Loucy (cell line): ENCODE measurements at regions not wholly inside any gene's neighbourhood (a gene's known extent, or its start where the extent isn't known, plus 50 kb on each side); places are given as distances from the start of the nearest gene placed in this dataset.

ENCODE experiments used
- H2AFZ ChIP-seq: fragments of 200-600 bp; sonication (generic); 2 replicates; pipeline ENCODE4 v1.6.0; 2016; ENCODE audit warnings: antibody characterized with exemption, mild to moderate bottlenecking, low read length, moderate library complexity
- H3F3A ChIP-seq: fragments of 200-600 bp; 2 replicates; pipeline ENCODE4 v1.6.0; 2016; ENCODE audit warnings: antibody characterized with exemption, low read depth, mild to moderate bottlenecking
- H3K27me3 ChIP-seq: fragments of 200-600 bp; sonication (generic); 2 replicates; pipeline ENCODE4 v1.6.1; 2014; ENCODE audit warnings: low read length, mild to moderate bottlenecking; ENCODE audit not compliant: insufficient read depth, poor library complexity, severe bottlenecking
- H3K36me3 ChIP-seq: fragments of 200-600 bp; sonication (generic); 2 replicates; pipeline ENCODE4 v1.6.1; 2016; ENCODE audit warnings: low read length; ENCODE audit not compliant: insufficient read depth
- H3K4me1 ChIP-seq: fragments of 200-600 bp; sonication (generic); 2 replicates; pipeline ENCODE4 v1.5.1; 2014; ENCODE audit warnings: low read length, mild to moderate bottlenecking; ENCODE audit not compliant: insufficient read depth, poor library complexity, severe bottlenecking
- H3K4me2 ChIP-seq: fragments of 200-600 bp; sonication (generic); 2 replicates; pipeline ENCODE4 v1.6.0; 2014; ENCODE audit warnings: antibody characterized with exemption, low read length, low read depth, mild to moderate bottlenecking; ENCODE audit not compliant: poor library complexity, severe bottlenecking
- H3K4me3 ChIP-seq: fragments of 200-600 bp; sonication (generic); 2 replicates; pipeline ENCODE4 v1.5.1; 2014; ENCODE audit warnings: low read length, mild to moderate bottlenecking, mixed read lengths; ENCODE audit not compliant: poor library complexity, severe bottlenecking
- H3K79me2 ChIP-seq: fragments of 200-600 bp; sonication (generic); 2 replicates; pipeline ENCODE4 v1.6.1; 2014; ENCODE audit warnings: low read length; ENCODE audit not compliant: insufficient read depth
- H3K9ac ChIP-seq: fragments of 200-600 bp; sonication (generic); 2 replicates; pipeline ENCODE4 v1.6.0; 2014; ENCODE audit warnings: mild to moderate bottlenecking, low read depth, low read length, moderate library complexity; ENCODE audit not compliant: poor library complexity, severe bottlenecking
- H3K9me2 ChIP-seq: fragments of 200-600 bp; sonication (generic); replicated peaks from 2 replicates; pipeline ENCODE4 v1.6.1; 2016; ENCODE audit warnings: low read depth, low read length, mixed read lengths
- H3K9me3 ChIP-seq: fragments of 200-600 bp; sonication (generic); 2 replicates; pipeline ENCODE4 v1.6.1; 2014; ENCODE audit warnings: mild to moderate bottlenecking, antibody characterized with exemption, low read length, low read depth; ENCODE audit not compliant: insufficient read depth
- H4K20me1 ChIP-seq: fragments of 200-600 bp; sonication (generic); 2 replicates; pipeline ENCODE4 v1.6.0; 2014; ENCODE audit warnings: antibody characterized with exemption, low read length, mild to moderate bottlenecking; ENCODE audit not compliant: insufficient read depth, poor library complexity, severe bottlenecking
- CTCF ChIP-seq: fragments of 200-600 bp; sonication (generic); conservative IDR thresholded peaks from 2 replicates; pipeline ENCODE4 v1.5.1; 2014; ENCODE audit warnings: mild to moderate bottlenecking, antibody characterized with exemption, low read length
- EZH2phosphoT487 ChIP-seq: fragments of 200-600 bp; IDR thresholded peaks from 2 replicates; pipeline ENCODE4 v1.6.1; 2018; ENCODE audit warnings: antibody characterized with exemption, mild to moderate bottlenecking, moderate library complexity, borderline replicate concordance

GRCh38 chr10:118870467-118871243 is 115.9 kb upstream of the CACUL1 start:
- Histone ChIP-seq H3K27me3 (no peaks in the 10 kb centered on the region), H3K9ac (no peak overlapping the region), H3K9me3 (no peaks in the 10 kb centered on the region), H3K4me2 (no peak overlapping the region), H3K36me3 (no peaks in the 10 kb centered on the region), H2AFZ (no peak overlapping the region), H3F3A (no peaks in the 10 kb centered on the region), H3K79me2 (no peaks in the 10 kb centered on the region), H3K9me2 (no peaks in the 10 kb centered on the region), H3K4me3 (no peak overlapping the region), H3K4me1 (no peaks in the 10 kb centered on the region), H4K20me1 (no peaks in the 10 kb centered on the region)
- no peak for TF ChIP-seq CTCF
- TF ChIP-seq EZH2phosphoT487, result no peak

- no peaks in the 10 kb centered on the region for H3F3A ChIP-seq
Measured at GRCh38 chr10:118871244-118871865, 116.6 kb upstream of the CACUL1 start.

GRCh38 chr10:118873091-118873737 is 118.4 kb upstream of the CACUL1 start:
- TF ChIP-seq CTCF, result no peak
- TF ChIP-seq EZH2phosphoT487, result no peak
- no peak overlapping the region for H3K4me2 ChIP-seq
- H3K79me2 ChIP-seq, result no peaks in the 10 kb centered on the region
- H2AFZ ChIP-seq, result no peak overlapping the region
- no peaks in the 10 kb centered on the region for H3K36me3 ChIP-seq
- H3K9me3 ChIP-seq, result no peaks in the 10 kb centered on the region
- no peaks in the 10 kb centered on the region for H3K4me1 ChIP-seq
- no peaks in the 10 kb centered on the region for H4K20me1 ChIP-seq
- H3K4me3 ChIP-seq, result no peak overlapping the region
- no peaks in the 10 kb centered on the region for H3K27me3 ChIP-seq
- H3K9ac ChIP-seq, result no peak overlapping the region
- H3K9me2 ChIP-seq, result no peaks in the 10 kb centered on the region
- no peaks in the 10 kb centered on the region for H3F3A ChIP-seq

More at GRCh38 chr10:118871244-118871865, 116.6 kb upstream of the CACUL1 start:
- no peaks in the 10 kb centered on the region for H3K36me3 ChIP-seq
- H2AFZ ChIP-seq, result no peak overlapping the region
- H4K20me1 ChIP-seq, result no peaks in the 10 kb centered on the region
- no peaks in the 10 kb centered on the region for H3K9me3 ChIP-seq
- H3K4me3 ChIP-seq, result no peak overlapping the region
- H3K79me2 ChIP-seq, result no peaks in the 10 kb centered on the region
- no peak overlapping the region for H3K9ac ChIP-seq
- H3K4me1 ChIP-seq, result no peaks in the 10 kb centered on the region
- no peak overlapping the region for H3K4me2 ChIP-seq
- H3K9me2 ChIP-seq, result no peaks in the 10 kb centered on the region
- no peaks in the 10 kb centered on the region for H3K27me3 ChIP-seq
- no peak for TF ChIP-seq CTCF
